Nucleus accumbens (tissue), 56 donors: ENCODE measurements at regions not wholly inside any gene's neighbourhood (a gene's known extent, or its start where the extent isn't known, plus 50 kb on each side); places are given as distances from the start of the nearest gene placed in this dataset.
A peak's percentile ranks its signal among the peaks of the same experiment; 100 is the strongest.

Source experiments
- DNase-seq, 56 donors: peaks; one replicate each; lab custom pipeline; 2025; lab: John Stamatoyannopoulos, UW

DNA sequence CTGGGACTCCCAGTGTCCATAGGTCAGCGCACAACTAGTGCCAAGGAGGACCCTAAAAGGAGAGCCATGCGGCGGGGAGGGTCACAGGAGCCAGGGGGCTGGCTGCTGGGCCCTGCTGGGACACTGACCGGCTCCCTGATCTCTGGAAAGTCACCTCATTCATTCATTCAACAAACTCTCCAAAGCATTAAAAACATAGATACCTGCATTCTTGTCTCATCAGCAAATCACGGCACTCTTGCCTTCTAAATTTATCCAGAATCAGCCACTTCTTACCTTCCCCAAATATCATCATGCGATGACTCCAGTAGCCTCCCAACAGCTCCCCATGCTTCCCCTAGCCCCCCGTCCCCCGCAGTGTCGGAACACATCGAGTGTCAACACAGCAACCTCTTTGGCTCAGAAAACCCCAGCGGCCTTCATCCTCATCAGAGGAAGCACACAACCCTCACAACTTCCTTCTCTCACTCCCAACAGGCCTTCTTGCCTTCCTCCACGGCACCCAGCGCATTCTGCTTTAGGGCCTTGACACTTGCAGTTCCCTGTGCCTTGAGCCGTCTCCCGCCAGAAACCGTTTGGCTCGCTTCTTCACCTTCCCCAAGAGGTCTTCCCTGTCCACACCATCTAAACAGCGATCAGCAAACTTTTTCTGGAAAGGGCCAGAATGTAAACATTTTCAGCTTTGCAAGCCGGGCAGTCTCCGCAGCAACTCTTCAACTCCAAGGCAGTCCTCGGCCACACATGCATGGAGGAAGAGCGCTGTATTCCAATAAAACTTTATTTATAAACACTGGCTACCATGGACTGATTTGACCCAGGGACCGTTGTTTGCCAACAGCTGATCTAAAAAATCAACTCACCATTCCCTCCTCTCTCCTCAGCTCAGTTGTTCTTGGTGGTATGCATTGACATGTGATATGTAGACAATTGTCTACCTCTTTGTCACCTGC lies 119.5 kb upstream of the TNRC6C start:
- DNase-seq = no peak

- DNase-seq = peak in 1 of 56 donors; percentile 22
These were observed 118.6 kb upstream of the TNRC6C start for GRCh38 chr17:77839698-77840512.

- no peak for DNase-seq
These were observed 117.9 kb upstream of the TNRC6C start for GRCh38 chr17:77840513-77841165.

DNA sequence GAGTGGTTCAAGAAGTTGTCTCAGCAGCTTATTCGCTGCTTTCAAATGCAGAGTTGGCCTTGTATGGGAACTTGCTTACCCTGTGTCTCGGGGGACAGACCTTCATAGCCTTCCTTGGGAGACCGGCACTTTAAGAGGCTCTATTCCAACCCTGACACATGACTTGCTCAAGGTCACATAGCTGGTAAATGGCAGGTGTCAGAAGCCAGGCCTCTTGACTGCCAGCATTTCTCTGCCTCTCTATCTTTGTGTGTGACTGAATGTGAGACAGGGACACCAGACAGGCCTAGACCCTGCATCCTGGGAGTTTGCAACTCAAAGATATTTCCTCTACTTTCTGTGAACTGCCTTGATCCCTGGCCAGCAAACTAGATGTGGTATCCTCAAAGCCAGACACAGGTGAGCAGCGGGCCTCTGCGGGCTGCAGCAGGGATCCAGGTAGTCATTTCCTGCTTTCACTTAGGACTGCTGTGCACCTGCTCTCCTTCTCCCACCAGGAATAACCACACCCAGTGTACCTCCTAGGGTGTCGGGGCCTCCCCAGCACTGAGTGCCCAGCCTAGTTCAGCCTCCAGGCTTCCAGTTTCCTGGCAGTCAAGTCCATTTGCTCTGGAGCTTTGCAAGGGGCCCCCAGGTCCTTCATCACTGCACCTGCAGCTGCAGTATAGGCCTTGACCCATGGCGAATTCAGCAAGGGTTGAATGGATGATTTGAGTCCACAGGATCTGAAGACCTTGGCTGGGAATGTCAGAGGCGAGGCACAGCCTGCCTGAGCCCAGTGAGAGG lies 116.6 kb upstream of the TNRC6C start:
- DNase-seq = no peak

- no peak for DNase-seq
These were observed 115.9 kb upstream of the TNRC6C start for GRCh38 chr17:77842528-77843147.

GRCh38 chr17:77843255-77843895 lies 115.1 kb upstream of the TNRC6C start:
- DNase-seq = peak in 1 of 56 donors; percentile 27

DNA sequence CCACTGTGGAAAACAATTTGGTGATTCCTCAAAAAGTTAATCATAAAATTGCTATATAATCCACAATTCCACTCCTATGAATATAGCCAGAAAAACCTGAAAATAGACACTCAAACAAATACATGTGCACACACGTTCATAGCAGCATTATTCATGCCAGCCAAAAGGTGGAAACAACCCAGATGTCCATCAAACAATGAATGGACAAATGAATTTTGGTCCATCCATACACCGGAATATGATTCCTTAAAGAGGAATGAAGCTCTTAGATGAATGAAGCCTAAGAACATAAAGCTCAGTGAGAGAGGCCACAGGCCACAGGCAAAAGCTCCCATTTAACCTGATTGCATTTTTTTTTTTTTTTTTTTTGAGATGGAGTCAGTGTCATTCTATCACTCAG lies 114.6 kb upstream of the TNRC6C start:
- no peak for DNase-seq

- DNase-seq = no peak
These were observed 113.8 kb upstream of the TNRC6C start for GRCh38 chr17:77844681-77845080.

DNA sequence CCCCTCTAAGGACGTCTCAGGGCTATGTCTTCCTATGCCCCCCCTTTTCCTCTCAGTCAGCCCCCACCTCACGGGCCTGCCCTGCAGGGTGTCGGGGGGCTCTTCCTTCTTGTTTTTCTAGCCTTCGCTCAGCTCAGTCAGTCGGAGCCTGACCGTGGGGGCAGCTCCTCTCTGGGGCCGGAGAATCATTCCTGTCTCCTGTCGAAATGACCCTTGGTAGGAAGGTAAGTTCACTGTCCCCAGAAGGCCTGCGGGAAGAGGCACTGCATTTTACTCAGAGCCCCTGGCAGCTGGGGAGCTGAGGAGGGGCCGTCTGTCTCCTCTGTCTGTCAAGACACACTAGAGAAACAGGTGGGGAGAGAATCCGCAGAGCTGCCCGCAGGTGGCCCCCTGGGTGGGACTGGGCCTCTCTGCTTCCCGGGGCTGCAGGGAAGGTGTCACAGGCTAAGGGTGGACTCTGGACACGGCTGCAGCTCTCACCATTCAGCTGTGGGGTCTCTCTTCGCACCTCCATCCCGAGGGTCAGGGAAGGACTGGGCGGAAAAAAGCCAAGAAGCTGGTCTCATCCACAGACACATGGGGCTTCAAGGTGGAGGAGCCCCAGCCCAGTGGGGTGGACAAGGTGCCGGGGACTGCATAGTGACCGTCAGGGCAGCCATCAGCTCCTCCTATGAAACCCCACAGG lies 112.8 kb upstream of the TNRC6C start:
- no peak for DNase-seq

DNA sequence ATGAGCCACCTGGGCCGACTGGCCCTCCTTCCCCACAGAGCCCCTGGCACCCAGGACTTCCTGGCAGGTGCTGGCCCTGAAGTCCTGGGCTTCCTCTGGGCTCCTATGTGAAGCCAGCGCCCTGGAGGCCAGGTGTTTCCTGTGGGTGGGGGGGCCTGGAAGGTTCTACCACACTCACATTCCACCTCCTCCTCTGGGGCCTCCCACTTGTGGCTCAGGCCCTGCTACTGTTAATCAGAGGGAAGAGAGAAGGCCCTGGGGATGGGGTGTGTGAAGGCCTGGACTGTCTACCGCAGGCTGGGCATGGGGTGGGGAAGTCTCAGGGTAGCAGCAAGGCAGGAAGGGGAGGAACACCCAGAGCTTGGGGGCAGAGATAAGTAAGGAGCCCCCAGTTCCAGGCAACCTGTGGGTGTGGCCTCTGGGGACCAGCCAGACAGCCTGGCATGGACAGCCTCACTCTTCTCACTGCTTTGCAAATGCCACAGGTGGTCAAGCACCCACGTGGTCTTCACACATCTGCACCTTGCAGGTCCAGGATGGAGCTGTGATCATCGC lies 111.9 kb upstream of the TNRC6C start:
- no peak for DNase-seq

DNA sequence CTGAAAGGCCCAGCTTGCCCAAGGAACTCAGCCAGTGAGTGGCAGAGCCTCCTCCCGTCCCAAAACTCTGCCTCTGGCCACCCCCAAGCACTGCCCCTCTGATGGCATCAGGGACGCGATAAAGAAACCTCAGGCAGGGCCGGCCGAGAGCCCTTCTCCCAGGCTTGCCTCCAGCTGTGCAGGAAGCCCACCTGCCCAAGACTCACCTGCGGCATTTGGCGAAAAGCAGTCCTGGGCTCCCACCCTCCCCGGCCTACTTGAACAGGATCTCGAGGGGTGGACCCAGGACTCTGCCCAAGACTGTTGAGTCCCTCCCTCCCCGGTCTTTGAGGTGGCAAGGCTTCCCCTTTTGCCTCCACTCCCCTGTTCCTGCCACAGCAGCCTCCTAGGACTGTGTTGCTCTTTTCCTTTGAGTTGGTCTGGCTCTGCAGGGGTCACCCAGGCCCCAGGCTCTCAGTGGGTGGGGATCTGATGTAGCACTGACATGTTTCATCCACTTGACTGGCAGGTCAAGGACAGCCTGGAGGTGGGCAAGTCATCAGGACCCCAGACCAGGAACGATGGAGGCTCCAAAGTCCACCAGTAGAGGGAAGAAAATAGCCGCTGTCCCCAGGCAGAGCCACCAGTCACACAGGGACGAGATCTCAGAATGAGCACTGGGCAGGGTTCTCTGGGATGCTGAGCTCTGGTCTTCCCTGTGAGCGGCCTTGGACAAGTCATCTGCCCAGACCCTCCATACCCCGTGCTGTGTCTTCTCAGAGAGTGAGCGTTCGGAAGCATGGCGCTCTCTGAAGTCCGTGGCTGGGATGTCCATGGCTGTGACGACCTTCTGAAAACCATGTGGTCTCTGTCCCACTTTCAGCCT lies 111.0 kb upstream of the TNRC6C start:
- no peak for DNase-seq

DNA sequence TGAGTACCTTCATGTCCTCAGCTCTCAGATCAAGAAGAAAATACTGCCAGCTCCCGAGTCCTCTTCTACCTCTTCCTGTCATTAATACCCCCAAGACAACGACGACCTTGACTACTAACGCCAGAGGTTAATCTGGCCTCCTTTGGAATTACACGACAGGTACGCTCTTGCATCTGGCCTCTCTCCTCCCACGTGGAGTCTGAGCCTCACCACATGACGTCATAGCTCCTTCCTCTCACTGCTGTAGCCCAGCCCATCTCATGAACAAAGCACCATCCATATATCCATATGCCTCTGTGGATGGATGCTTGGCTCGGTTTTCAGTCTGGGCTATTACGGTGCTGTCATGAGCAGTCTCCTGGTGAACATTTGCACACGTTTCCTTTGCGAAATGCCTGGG lies 110.2 kb upstream of the TNRC6C start:
- no peak for DNase-seq

DNA sequence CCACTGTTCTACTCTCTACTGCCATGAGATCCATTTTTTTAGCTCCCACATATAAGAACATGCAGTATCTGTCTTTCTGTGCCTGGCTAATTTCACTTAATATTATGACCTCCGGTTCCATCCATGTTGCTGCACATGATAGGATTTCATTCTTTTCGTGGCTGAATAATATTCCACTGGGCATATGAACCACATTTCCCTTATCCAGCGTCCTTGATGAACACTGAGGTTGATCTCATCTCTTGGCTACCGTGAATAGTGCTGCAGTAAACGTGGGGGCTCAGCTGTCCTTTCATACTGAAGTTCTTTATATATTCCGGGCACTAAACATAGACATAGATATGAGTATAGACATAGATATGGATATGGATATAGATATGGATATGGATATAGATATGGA lies 109.3 kb upstream of the TNRC6C start:
- DNase-seq = no peak

GRCh38 chr17:77851921-77852320 lies 106.6 kb upstream of the TNRC6C start:
- no peak for DNase-seq

- DNase-seq = no peak
These were observed 105.8 kb upstream of the TNRC6C start for GRCh38 chr17:77852731-77853130.

- no peak for DNase-seq
These were observed 105.1 kb upstream of the TNRC6C start for GRCh38 chr17:77853191-77853977.
